Effector CD4-positive, alpha-beta T cell (primary cell): ENCODE measurements at regions not wholly inside any gene's neighbourhood (a gene's known extent, or its start where the extent isn't known, plus 50 kb on each side); places are given as distances from the start of the nearest gene placed in this dataset.

ENCODE experiments used
- DNase-seq: peaks from one replicate; pipeline ENCODE4 v3.0.0-alpha.2; 2020

DNA sequence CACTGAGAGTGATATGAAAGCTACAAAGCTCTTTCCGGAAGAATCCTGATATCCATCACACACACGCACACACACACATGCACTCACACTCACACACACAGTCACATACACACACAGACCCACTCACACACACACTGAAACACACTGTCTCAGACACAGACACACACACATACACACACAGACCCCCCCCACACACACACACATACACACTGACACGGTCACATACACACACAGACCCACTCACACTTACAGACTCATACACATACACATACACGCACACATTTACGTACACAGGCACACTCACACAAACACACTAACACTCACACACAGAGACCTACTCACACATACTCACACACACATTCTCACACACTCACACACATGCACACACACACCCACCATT is 58.6 kb downstream of the LIG4 start:
- no peak for DNase-seq

DNA sequence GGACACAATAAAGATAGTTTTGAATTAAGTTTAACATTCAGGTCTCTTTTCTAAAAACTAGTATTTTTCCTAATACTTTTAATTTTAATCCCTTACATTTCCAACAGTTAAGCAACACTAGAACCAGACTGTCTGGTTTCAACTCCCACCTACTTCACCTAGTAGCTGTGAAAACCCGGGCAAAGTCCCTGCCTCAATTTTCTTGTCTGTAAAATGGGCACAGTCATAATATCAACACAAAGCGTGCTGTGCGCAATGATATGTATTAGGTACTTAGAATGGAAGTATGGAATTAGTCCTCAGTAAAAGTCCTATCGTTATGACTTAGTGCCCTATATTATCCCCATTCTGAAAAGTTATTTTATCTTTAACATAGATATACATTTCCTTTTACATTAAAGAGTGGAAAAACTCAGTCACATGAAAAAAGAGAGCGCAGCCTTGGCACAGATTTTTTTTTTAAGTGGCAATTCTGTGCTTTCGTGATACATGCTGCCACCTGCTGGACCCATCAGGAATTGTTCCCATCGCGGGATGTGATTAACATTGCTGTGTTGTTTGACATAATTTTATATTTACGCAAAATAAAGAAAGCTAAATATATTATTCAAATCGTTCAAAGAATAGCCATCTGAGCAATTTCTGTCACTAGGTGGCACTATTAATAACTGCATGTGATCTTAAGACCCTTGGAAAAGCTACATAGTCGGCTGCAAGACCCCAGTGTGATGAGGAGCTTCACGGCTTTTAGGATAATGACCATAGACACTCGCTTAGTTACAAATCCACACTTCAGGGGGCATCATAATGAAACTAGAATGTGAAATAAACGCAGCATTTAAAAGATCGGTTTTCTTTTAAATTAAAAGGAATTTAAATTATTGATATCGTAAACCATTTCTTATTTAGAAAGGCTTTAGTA is 59.9 kb downstream of the LIG4 start:
- peak; percentile 39 for DNase-seq

DNA sequence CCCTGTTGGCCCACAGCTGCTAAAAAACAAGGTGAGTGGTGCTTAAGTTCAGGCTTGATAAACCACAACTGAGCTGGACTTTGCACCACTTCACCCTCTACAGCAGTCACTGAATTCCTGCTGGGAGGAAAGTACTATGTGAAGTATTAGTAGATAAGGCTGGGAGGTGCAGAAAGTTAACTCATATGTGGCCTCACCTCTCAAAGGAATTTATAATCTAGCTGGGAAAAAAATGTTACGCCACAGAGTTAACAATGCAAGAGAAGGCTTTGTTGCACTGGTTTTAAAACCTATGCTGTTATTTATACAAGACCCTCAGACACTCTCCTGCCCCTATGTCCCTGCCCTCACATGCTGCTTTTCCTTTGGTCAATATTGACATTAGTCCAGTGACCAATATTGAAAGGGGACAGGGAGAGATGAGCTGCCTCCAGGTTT is 60.9 kb downstream of the LIG4 start:
- DNase-seq, result no peak

DNA sequence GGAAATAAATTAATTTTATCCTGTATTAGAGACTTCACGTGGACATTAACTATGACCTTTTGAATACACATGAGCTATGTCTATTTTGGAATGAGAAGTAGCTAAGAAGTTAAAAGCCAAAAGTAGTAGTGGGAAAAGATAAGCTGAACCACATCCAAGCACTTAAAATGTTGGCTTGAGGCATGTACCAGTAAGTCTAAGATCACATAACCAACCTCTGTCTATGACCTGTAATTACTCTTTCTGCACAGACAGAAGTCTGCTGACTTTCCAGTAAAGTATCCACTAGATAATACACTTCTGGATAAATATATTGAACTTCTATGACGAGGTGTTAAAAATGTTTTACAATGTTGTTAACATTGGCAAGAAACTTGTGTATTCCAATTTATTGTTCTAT is 68.7 kb downstream of the LIG4 start:
- DNase-seq, result no peak

DNA sequence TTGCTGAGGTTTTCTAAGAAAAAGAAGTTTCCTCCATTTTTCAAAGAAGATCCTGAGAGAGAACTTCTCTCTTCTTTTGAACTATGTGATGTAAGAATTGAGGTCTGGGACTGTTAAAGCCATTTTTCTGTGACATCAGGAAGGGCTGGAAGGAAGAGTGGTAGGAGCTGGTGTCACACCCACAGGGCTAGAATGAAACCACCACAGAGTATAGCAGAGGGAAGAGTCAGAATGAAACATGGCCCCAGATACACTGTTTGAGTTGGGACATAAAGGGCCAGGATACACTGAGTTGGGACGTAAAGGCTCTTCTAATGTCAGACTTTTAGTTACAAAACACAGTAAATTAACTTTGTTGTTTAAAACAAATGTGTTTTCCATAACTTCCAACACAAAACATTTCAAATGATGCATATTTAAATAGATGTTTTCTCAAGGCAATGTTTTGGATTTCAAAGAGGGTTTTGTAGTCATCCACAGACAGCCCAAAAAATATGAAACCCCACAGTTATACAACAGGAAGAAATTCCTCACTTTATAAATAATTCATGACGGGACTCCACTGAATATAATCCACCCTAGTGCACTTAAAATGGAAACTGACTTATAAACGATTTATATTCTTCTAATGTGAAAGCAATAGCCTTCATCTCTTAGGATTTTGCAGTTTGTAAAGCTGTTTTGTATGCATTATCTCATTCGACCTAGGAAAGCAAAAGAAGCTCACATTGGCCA is 72.5 kb downstream of the LIG4 start:
- DNase-seq, result no peak

DNA sequence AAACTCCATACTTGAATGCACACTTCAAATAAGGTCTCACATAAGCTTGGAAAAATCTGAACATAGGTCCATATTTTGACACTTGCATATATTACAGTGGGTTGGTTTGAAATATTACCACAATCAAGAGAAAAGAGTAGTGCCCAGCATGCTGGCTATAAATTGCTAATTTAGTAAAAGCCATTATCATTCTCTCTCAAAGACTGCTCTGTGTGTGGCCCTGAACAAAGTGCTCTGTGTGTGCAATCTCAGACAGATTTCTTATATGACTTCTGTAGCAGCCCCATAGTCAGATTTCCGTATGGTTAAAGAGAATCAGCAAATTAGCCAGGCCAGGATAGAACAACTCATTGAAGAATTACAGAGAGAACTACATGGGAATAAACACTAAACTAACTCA is 78.2 kb downstream of the LIG4 start:
- no peak for DNase-seq

DNA sequence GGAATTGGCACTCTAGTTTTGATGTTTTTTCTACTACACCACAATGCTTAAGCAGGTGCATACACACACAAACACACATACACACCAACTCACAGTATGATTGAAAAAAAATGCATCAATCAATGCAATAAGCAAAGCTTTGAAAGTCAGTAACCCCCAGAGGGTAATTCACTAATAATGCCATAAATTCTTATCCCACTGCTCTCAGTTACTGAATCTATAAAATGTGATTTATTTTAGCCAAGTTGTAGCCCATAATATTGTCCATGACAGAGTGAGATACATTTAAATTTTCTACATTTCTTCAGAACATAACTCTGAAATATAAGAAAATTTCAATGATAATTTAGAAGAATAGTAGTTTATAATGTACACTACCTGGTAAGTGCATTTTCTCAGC is 87.9 kb downstream of the LIG4 start:
- DNase-seq, result no peak

DNA sequence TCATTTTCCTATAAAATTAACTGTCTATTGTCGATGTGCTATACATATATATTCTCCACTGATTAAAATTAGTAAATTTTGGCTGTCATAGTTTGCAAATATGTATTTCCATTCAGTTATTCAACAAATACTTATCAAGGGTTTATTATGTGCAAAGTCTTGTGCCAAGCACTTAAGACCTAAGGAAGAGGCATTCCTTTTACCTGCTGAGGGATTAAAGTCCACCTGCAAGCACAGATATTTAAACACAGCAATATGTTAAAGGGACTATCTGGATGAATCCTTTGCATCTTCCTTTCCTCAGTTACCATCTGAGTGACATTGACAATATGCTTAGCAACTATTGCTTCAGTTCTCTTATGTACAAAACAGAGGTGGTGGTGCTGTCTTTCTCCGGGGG is 89.3 kb downstream of the LIG4 start:
- no peak for DNase-seq

DNA sequence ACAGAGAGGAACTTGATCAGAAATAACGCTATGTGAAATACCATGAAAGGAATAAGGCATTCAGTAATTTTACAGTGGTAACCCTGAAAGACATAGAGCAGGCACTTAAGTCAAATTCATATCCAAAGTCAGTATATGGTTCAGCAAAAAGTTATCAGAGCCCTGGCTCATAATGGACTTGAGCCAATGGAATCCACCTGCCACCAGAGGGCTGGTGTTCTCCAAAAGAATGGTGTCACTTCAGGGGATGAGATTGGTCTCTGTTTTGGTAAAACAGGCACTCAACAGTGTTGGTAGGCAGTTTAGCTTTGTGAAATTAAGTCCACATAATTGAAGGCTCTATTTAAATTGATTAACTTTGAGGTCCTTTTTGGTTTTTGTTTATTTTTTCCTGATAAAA is 93.9 kb downstream of the LIG4 start:
- no peak for DNase-seq

DNA sequence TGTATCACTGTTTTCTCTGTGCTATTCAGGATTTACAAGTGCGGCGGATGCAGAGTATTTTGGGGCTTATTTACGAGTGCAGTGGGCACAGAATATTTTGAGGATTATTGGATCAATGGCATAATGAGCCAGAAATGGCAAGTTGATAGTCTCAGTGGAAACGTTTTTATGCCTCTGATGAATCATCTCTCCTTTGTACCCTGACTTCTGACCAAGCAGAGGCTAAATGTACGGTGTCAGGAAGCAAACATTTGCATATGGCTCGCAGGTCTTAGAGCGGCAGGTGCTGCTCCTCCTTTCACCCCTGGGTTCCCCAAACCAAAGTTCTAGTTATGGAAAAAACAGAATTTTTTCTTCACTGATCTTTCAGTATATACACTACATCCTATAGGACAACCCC is 94.5 kb downstream of the LIG4 start:
- no peak for DNase-seq

DNA sequence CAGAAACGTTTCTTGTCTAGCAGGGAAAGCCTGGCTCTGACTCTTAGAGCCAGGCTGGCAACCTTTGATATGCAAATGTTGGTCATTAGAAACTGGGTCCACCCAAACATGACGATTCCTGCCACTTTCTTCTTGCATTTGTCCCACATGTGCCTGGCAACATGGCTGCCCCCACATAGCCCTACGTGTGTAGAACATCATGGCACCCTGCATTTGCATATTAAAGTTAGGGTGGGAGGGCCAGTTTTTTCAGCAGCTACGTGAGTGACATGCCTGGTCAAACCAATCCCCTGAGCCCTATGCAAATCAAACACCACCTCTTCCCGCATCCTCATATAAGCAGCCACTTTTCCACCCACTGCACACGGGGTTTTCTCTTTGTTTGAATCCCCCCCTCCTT is 95.0 kb downstream of the LIG4 start:
- DNase-seq, result no peak

DNA sequence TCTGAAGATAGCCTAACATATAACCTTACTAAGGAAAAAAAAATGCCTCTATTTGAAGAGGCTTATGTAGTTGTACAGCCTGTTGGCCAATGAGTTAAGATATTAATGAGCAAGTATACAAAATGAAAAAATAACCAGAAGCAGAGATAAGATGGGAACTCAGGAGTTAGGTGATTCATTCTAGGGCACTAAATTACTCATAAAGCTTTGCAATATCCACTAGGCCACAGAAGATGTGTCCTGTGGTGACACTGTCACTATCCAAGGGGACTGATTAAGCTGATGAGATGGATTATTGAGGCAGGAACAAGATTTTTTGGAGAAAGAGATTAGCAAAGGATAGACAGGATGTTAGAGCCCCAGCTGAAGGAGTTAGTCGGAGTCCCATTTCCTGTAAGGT is 99.6 kb downstream of the LIG4 start:
- DNase-seq, result no peak

DNA sequence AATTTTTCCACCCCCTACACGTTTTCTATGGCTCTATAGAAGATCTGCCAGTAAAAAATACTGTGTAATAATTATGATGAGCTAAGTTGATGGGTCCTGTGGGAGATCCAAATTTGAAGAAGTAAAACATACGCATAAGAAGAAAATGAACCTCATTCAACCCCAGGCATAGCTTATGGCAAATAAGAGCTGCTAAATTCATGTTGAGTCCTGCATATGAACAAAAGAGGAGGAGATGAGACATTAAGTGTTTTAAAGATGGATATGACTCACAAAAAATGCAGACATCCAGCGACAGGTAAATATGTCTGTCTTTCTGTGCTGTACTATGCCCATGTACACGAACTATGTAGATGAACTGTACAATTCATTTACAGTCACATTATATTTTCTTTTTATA is 101.9 kb downstream of the LIG4 start:
- no peak for DNase-seq

DNA sequence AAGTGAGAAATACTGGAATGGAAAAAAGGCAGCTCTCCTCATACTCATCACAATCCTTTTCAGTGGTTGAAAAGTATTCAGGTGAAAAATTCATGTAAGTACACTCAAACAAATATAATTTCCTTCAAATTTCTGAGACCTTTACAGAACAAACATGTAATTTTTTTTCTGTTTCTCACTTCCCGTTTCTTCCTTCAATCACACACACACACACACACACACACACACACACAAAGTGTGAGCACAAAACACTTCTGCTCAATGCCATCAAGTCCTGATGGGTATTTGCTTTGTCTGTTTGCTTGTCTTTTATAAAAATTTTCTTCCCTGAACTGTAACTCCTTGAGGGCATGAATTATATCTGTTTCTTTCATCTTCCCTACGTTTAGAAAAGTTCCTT is 110.6 kb downstream of the LIG4 start:
- DNase-seq, result no peak

DNA sequence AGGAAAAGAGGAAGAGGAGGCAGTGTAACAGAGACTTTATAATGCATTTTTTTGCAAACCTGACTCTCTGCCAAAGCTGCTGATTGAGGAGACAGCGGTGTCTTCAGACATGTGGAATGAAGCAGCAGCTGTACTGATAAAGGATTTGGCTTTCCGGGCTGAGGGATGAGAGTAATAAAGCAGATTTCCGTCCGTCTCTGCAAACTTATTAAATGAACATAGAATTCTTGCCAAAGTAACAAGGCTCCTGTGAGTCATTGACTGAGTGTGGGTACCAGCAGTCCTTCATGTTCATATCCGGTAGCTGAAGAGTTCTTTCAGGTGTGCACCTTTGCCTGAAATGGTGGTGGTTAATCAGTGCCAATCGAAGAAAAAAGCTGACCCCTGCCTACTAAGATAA is 112.6 kb downstream of the LIG4 start:
- DNase-seq, result no peak

DNA sequence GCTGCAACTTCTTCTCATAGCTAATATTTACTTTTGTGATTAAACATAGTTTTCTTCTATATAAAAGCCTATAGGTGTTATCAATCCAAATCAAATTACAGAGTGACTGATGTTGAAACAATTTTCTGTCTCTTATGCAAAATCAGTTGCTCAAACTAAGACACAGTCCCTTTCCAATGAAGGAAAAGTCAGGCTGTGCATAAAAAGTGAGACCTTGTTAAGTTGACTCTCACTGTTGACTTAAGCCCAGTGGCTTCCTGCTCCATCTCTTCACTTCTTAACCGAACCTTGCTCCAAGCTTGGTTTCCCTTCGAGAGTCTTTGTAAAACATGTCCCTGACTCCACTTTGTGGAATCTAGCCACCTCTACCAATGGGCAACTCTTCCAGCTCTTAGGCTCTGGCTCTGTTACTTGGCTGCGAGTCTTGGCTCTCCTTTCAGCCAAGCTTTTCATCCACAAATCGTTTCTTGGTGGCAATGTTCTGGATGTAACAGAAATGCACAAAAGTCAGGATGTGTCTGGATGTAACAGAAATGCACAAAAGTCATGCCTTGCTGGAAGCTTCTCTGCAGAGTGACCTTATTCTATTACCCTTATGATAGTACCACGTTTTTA is 118.9 kb downstream of the LIG4 start:
- no peak for DNase-seq

DNA sequence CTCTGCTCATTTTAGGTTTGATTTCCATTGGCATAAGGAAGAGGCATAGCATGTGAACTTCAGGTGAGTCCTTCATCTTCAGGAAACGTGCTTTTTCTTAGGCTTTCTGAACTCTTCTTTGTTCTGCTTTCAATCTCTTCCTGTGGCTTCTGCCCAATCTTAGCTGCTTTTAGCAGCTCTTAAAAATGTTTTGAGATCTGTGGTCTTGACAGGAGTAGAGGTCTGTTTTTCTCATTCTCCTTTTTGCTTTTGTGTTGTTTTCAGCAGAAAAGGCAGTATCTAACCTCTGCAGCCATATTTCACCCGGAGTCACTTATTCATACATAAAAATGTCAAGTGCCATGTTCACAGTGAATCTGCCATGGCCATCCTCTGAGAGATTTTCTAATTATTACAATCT is 120.3 kb downstream of the LIG4 start:
- no peak for DNase-seq

DNA sequence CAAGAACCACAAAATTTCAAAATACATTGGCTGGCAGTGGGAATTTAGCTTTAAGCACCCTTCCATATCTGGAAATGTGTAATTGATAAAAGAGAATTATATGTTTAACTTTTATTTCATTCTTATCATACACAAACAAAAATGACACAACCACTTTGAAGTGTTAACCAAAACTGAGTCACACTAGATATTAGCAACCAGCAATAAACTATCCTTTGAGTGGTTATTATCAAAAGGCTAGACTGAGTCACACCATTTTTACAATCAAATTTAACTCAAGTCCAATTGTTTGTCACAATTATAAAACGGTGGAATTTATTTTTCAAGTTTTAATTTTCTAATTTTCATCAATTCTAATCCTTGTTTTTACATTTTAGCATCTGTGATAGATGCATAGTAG is 121.7 kb downstream of the LIG4 start:
- no peak for DNase-seq

DNA sequence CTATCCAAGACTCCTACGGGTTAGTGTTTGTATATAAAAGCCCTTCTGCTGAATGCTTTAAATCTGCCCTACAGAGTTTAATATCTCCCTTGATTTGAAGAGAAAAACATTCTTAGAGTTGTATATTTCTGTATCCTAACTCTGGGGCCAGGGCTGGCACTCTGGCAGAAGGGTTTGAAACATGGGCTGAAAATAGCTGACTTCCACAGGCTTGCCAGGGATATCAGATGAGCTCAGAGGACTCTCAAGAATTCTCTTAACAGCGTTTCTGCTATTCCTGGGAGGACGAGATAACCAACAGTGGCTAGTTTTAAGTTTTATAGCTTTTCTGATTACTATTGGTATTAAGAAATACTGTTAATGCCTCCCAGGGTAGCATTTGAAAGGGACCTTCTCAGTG is 127.5 kb downstream of the LIG4 start:
- DNase-seq, result no peak

DNA sequence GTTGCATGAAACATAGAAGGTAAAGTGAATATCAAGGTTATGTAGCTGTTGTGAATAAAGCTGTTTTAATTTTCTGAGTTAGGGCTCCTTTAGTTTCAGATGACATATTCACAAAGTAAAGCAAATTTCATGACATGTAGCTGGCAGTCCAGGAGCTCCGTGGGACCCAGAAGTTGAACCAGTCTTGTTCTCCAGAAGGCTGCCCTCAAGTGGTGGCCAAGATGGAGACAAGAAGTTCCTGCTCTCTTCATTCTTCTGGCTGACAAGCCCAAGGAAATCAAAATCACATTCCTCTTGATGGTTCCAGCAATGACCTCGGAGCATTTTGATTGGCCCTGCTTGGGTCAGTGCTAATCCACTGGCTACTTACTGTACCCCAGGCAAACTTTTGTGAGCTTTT is 128.7 kb downstream of the LIG4 start:
- no peak for DNase-seq

DNA sequence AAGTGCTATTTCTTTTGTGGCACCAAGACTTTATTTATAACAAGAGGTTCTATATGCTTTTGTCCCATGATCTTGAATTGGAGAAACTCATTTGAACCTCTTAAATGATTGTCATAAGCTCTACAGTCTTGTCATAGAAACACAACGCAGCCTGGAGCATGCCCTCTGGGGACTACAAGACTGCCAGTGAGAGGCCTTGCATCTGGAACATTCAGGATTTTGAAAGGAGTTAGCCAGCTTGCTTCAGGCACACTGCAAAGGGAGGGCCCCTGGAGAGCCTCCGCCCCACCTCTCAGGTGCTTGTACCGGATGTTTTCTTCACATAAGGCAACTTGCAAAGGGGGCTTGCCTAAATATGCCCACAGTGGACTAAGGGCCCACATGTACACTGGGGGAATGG is 130.5 kb downstream of the LIG4 start:
- no peak for DNase-seq

DNA sequence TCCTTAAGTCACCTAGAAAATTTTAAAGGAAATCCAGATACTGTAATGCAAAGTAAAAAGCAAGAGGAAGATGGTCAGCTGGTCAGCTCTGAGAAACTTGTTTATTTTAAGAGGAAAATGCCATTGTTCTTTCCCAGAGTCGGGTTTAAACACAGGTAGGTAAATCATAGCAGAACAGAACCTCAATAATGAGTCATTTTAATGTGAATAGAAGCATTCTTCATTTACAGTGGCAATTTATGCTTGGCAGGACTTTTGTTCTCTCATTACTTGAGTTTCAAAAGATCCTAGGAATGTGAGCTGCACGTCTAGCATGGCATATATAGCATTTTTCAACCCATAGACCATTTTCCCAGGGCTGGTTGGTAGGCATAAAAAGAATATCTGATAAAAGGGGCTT is 132.3 kb downstream of the LIG4 start:
- no peak for DNase-seq

DNA sequence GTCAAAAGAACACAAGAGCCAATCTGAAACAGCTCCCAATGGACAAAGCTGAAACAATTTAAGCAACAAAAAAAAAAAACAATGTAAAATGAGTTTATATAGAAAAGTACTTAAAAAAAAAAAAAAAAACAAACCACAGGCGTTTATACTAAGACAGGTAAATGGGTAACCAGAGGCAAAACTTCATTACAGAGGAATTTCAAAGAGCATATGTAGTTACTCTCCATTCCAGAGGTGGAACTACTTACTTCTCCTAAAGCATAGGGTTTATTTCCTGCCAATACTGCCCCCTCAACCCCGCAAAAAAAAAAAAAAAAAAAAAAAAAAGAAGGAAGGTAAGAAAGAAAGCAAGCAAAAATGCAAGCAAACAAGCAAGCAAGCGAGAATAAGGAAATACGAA is 132.9 kb downstream of the LIG4 start:
- no peak for DNase-seq

DNA sequence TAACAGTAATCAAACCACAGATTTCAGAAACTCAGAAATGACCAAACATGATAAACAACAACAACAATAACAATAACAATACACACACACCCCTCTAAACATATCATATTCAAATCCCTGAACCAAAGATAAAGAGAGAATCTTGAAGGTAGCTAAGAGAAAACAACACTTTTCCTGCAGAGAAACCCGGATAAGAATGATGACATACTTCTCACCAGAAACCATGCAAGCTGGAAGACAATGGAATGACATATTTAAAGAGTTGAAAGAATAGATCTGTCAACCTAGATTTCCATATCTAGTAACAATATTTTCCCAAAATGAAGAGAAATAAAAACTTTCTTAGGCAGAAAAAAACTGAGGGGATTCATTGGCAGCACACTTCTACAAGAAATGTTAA is 138.1 kb downstream of the LIG4 start:
- no peak for DNase-seq
